EL (cell line): ENCODE measurements at regions not wholly inside any gene's neighbourhood (a gene's known extent, or its start where the extent isn't known, plus 50 kb on each side); places are given as distances from the start of the nearest gene placed in this dataset.
"Not testable (repeated sequence)": the region's sequence is repeated elsewhere in the genome, so short reads cannot be mapped to it uniquely, and the experiment has no call there.

ENCODE experiments used
- DNase-seq: peaks from one replicate; pipeline ENCODE4 v3.0.0-alpha.2; 2016

- no peak for DNase-seq
These were observed 326.8 kb downstream of the PPP4R3C start for GRCh38 chrX:27136325-27136724.

GRCh38 chrX:27132862-27133261 is 330.3 kb downstream of the PPP4R3C start:
- no peak for DNase-seq

GRCh38 chrX:27087176-27087575 is 376.0 kb downstream of the PPP4R3C start:
- DNase-seq, result not testable (repeated sequence)

GRCh38 chrX:27086237-27086636 is 376.9 kb downstream of the PPP4R3C start:
- no peak for DNase-seq

- DNase-seq, result no peak
These were observed 377.8 kb downstream of the PPP4R3C start for GRCh38 chrX:27085346-27085745.

- no peak for DNase-seq
These were observed 384.8 kb downstream of the PPP4R3C start for GRCh38 chrX:27078371-27078770.

- no peak for DNase-seq
These were observed 405.3 kb downstream of the PPP4R3C start for GRCh38 chrX:27057883-27058282.

GRCh38 chrX:27039332-27039731 is 423.8 kb downstream of the PPP4R3C start:
- no peak for DNase-seq

- DNase-seq, result no peak
These were observed 454.7 kb downstream of the PPP4R3C start for GRCh38 chrX:27008486-27008885.

- DNase-seq, result no peak
These were observed 463.5 kb downstream of the PPP4R3C start for GRCh38 chrX:26999634-27000033.

GRCh38 chrX:26958261-26958660 is 504.9 kb downstream of the PPP4R3C start:
- DNase-seq, result no peak

GRCh38 chrX:26954029-26954428 is 509.1 kb downstream of the PPP4R3C start:
- DNase-seq, result no peak

GRCh38 chrX:26952213-26952612 is 510.9 kb downstream of the PPP4R3C start:
- no peak for DNase-seq

GRCh38 chrX:26927419-26927818 is 535.7 kb downstream of the PPP4R3C start:
- no peak for DNase-seq

- DNase-seq, result no peak
These were observed 538.1 kb downstream of the PPP4R3C start for GRCh38 chrX:26925088-26925487.

- no peak for DNase-seq
These were observed 540.9 kb downstream of the PPP4R3C start for GRCh38 chrX:26922278-26922677.

GRCh38 chrX:26918631-26919030 is 544.5 kb downstream of the PPP4R3C start:
- DNase-seq, result no peak

- no peak for DNase-seq
These were observed 546.1 kb downstream of the PPP4R3C start for GRCh38 chrX:26916991-26917390.

- DNase-seq, result no peak
These were observed 548.1 kb downstream of the PPP4R3C start for GRCh38 chrX:26915064-26915463.

GRCh38 chrX:26914232-26914631 is 548.9 kb downstream of the PPP4R3C start:
- no peak for DNase-seq

- not testable (repeated sequence) for DNase-seq
These were observed 551.4 kb downstream of the PPP4R3C start for GRCh38 chrX:26911785-26912184.

GRCh38 chrX:26909728-26910127 is 553.4 kb downstream of the PPP4R3C start:
- no peak for DNase-seq

GRCh38 chrX:26908218-26908617 is 554.9 kb downstream of the PPP4R3C start:
- DNase-seq, result no peak

GRCh38 chrX:26889574-26889973 is 573.6 kb downstream of the PPP4R3C start:
- DNase-seq, result no peak

GRCh38 chrX:26873736-26874135 is 589.4 kb downstream of the PPP4R3C start:
- no peak for DNase-seq

- DNase-seq, result no peak
These were observed 591.2 kb downstream of the PPP4R3C start for GRCh38 chrX:26871967-26872366.
